Fibroblast of mammary gland (primary cell): ENCODE measurements at regions not wholly inside any gene's neighbourhood (a gene's known extent, or its start where the extent isn't known, plus 50 kb on each side); places are given as distances from the start of the nearest gene placed in this dataset.
"Not testable (repeated sequence)": the region's sequence is repeated elsewhere in the genome, so short reads cannot be mapped to it uniquely, and the experiment has no call there.

ENCODE experiments used
- DNase-seq: peaks from one replicate; pipeline ENCODE4 v3.0.0-alpha.2; 2010; ENCODE audit warnings: low read depth
- H3K4me3 ChIP-seq: 2 replicates; pipeline ENCODE4 v1.5.1; 2011; ENCODE audit warnings: low read depth, mild to moderate bottlenecking, low read length, moderate library complexity; ENCODE audit not compliant: control insufficient read depth
- TF ChIP-seq, protein P1 (sequence below): conservative IDR thresholded peaks from 2 replicates; pipeline ENCODE4 v1.5.1; 2011; ENCODE audit warnings: low read depth, low read length, inconsistent platforms; ENCODE audit not compliant: control insufficient read depth, insufficient read depth

DNA sequence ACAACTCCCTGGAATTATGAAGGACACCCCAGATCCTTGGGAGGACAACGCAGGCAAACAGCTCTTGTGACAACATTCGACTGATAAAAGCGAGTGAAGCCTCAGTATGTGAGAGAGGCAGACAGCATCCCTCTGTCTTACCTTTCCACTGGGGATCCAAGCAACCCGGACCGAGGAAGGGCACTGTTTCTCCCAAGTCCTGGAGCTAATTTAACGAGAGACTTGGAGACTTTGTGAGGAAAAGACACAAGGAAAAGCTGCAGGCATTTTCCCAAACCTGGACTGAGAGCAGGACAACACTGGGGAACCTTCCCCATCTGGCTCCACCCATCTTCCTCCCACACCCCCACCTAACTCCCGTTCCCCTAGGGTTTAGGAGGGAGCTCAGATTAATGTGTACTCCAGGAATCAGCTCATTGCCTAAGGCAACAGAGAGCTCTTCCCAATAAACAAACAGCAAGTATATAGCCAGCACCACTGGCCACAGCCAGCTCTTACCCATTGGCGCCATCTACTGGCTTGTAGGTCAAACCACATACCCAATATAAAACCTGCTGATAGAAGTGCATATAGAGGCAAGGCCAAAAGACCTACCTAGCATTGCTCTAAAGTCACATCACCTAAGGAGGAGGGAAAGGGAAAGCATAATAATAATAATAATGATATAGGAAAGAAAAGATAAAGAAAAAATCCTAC lies 76.7 kb upstream of the NEK3 start:
- peak; percentile 87 for DNase-seq
- TF ChIP-seq, protein P1, sequence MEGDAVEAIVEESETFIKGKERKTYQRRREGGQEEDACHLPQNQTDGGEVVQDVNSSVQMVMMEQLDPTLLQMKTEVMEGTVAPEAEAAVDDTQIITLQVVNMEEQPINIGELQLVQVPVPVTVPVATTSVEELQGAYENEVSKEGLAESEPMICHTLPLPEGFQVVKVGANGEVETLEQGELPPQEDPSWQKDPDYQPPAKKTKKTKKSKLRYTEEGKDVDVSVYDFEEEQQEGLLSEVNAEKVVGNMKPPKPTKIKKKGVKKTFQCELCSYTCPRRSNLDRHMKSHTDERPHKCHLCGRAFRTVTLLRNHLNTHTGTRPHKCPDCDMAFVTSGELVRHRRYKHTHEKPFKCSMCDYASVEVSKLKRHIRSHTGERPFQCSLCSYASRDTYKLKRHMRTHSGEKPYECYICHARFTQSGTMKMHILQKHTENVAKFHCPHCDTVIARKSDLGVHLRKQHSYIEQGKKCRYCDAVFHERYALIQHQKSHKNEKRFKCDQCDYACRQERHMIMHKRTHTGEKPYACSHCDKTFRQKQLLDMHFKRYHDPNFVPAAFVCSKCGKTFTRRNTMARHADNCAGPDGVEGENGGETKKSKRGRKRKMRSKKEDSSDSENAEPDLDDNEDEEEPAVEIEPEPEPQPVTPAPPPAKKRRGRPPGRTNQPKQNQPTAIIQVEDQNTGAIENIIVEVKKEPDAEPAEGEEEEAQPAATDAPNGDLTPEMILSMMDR, result peak; percentile 46
- not testable (repeated sequence) for H3K4me3 ChIP-seq

DNA sequence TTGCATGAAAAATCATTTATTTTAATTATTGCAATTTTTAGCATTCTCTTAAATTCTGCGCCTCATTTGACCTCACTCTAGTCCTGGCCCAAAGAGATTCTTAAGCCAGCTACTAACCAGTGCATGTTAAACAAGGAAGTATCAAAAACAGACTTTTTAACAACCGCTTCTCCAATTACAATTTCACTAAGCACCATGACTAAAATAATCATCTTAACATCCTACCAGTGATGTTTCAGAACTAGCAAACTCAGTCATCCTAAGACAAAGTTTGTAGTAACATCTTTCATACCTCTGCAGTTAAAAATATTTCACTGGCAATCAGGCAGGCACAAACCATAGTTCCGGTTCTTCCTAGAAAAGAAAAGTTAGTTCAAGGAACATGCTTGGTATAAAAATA lies 75.5 kb upstream of the NEK3 start:
- DNase-seq, H3K4me3 ChIP-seq: not testable (repeated sequence)

DNA sequence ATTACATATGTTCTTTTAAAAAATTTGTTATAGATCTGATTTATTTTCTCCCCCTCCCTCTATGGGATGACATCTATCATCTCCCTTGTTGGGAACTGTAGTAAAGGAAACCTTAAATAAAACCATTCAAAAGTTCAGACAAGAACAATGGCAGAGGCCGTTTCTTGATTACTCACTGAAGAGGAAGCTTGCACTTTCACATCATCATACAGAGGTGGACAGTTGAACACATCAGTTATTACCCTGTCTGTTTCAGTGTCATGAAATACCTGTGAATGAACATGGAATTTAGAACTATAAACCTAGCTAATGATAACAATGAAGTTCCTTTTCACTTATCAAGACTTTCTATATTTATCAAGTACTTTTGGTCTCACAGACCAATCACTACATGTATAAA lies 63.7 kb upstream of the NEK3 start:
- not testable (repeated sequence) for DNase-seq, H3K4me3 ChIP-seq

DNA sequence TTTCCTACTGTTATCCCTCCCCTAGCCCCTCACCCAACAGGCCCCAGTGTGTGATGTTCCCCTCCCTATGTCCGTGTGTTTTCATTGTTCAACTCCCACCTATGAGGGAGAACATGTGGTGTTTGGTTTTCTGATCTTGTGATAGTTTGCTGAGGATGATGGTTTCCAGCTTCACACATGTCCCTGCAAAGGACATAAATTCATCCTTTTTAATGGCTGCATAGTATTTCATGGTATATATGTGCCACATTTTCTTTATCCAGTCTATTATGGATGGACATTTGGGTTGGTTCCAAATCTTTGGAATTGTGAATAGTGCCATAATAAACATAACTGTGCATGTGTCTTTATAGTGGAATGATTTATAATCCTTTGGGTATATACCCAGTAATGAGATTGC lies 54.5 kb upstream of the NEK3 start:
- not testable (repeated sequence) for H3K4me3 ChIP-seq, DNase-seq

DNA sequence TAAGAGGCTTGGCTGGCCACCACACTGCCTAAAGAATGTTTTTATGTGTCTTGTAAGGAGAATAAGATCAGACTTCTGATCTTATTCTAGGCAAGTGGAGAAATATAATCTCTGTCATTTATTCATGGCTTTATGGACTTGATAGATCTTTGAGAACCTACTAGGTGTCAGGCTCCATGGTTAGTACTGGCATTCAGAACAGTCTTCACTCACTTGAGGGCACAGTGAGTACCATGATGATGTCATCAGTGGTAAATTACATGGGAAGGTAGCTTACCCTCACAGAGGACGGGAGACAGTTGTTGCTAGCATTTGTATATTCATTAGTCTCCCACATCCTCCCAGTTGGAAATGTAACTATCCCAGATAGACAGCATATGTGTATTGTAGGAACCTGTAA lies 53.5 kb upstream of the NEK3 start:
- not testable (repeated sequence) for H3K4me3 ChIP-seq, DNase-seq

DNA sequence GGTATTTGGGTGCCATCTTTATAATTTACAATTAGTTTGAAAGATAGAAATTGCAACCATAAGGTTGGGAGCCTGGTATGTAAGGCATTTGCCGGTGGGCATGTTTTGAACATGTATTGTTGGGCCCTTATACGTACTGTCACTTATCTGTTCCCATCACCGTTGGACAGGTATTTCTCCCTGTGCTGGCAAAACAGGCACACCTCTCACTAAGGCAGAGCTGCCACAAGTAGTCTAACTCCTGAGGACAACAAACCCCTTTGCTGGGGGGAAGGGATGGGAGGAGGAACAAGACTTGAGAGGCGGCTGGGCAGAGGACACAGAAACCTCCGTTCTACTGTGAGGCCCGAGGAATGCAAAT lies 52.0 kb upstream of the NEK3 start:
- DNase-seq, H3K4me3 ChIP-seq: not testable (repeated sequence)

DNA sequence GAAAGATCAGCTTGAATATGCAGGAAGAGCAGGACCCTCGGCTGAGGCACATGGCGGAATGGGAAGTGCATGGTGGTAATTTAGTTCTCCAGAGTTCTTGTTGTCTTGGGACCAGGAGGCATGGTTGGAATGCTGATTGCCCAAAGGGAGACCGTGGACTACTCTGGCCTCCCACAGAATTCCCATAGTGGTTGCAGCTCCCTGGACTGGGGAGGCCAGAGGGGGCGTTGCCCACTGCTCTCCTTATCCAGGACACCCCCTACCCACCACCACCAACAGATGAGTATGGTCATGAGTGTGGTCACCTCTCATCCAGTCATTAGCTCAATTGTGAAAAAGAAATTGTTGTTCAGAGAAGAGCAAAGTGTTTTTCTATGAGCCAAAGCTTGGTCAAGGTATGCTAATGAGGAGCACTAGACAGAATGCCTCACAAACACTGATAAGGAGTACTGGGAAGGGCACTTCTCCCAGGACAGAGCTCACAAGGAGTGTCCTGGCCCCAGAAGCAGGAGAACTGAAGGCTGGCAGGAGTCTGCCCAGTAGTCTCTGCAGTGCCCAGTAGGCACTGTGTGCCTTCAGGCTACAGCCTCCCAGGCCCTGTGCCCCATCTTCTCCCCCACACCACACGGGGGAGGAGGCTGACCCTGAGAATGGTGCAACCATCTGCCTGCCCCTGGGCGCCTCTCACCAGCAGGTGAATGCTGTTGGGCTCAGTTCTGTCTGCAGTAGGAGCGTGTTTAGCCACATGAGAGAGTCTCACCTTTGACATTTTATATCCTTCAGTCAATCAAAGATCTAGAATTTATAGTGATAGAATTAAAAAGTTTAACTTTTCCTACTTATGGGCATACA lies 51.4 kb upstream of the NEK3 start:
- DNase-seq, H3K4me3 ChIP-seq: not testable (repeated sequence)
